Astrocyte of the cerebellum (primary cell): ENCODE measurements at regions not wholly inside any gene's neighbourhood (a gene's known extent, or its start where the extent isn't known, plus 50 kb on each side); places are given as distances from the start of the nearest gene placed in this dataset.

Source experiments
- DNase-seq: peaks from one replicate; pipeline ENCODE4 v3.0.0-alpha.2; 2011; ENCODE audit warnings: low read depth
- H3K4me3 ChIP-seq: 2 replicates; pipeline ENCODE4 v1.5.1; 2011; ENCODE audit warnings: mild to moderate bottlenecking, low read depth, low read length, moderate library complexity
- in situ Hi-C: cut with HindIII; loops from 2 replicates; pipeline ENCODE4 v1.10.0; 2017; ENCODE audit warnings: low sequenced_read_pairs
- TF ChIP-seq, protein P1 (sequence below): IDR thresholded peaks from 2 replicates; pipeline ENCODE4 v1.5.1; 2012; ENCODE audit warnings: low read length, low read depth, moderate library complexity, mild to moderate bottlenecking; ENCODE audit errors: missing control alignments

DNA sequence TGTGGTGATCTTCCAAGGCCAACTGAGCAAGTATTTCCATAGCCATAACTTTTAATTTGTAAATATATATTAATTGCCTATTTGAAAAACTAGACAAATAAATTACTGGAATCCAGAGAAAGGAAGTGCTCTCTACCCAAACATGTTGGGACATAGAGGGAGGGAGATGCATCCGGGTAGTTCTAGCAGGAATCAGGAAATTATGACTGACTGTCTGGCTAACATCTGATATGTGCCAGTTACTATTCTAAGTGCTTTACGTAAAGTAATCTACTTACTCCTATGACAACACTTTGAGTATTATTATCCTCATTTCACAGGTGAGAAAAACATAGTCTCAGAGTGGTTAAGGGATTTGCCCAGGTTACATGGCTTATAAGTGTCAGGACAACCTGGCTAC, 147.7 kb upstream of the VASH1 start:
- no peak overlapping the region for H3K4me3 ChIP-seq
- in situ Hi-C loops, result no loop called here
- TF ChIP-seq, protein P1, sequence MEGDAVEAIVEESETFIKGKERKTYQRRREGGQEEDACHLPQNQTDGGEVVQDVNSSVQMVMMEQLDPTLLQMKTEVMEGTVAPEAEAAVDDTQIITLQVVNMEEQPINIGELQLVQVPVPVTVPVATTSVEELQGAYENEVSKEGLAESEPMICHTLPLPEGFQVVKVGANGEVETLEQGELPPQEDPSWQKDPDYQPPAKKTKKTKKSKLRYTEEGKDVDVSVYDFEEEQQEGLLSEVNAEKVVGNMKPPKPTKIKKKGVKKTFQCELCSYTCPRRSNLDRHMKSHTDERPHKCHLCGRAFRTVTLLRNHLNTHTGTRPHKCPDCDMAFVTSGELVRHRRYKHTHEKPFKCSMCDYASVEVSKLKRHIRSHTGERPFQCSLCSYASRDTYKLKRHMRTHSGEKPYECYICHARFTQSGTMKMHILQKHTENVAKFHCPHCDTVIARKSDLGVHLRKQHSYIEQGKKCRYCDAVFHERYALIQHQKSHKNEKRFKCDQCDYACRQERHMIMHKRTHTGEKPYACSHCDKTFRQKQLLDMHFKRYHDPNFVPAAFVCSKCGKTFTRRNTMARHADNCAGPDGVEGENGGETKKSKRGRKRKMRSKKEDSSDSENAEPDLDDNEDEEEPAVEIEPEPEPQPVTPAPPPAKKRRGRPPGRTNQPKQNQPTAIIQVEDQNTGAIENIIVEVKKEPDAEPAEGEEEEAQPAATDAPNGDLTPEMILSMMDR, result no peak
- no peak for DNase-seq

DNA sequence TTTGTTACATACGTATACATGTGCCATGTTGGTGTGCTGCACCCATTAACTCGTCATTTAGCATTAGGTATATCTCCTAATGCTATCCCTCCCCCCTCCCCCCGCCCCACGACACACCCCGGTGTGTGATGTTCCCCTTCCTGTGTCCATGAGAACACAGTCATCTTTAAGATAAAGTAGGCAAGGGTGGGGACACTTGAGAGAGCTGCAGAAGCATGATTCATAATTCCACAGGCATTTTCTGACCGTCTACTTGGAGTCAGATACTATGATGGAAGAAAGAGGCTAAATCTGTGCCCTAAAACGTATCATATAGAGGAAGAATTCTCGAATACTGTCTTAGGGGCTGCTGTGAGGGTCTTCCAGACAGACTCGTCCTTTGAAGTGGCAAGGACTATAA, 145.9 kb upstream of the VASH1 start:
- TF ChIP-seq, protein P1, result no peak
- DNase-seq, result no peak
- in situ Hi-C loops, result no loop called here
- H3K4me3 ChIP-seq, result no peak overlapping the region

DNA sequence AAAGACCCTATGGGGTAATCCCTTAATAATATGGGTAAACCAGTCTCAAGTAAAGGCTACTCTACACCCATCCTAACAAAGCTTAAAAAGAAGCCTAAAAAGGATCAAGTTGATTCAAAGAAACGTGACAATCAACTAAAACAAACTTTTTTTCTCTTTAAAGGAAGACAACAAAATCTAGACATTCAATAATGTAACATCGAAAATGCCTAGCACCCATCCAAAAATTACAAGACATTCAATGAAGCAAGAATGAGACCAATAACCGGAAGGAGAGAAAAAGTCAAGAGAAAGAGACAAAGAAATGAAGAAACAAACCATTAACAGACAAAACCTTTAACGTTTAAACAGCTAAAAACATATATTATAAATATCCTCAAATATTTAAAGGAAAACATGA, 143.8 kb upstream of the VASH1 start:
- in situ Hi-C loops, result no loop called here
- TF ChIP-seq, protein P1, result no peak
- H3K4me3 ChIP-seq, result no peak overlapping the region
- DNase-seq, result no peak

DNA sequence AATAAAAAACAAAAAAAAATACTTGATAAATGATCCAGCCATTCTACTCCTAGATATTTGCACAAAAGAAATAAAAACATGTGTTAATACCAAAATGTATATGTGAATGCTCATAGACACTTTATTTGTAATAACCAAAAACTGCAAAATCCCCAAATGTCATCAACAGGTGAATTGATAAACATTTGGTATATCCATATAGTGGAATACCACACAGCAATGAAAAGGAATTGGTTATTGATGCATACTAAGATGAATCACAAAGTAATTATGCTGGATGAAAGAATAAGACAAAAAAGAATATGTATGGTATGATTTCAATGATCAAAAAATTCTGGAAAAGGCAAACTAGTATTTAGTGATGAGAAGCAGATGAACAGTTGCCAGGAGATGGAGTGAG, 124.7 kb upstream of the VASH1 start:
- no peak for DNase-seq
- no peak overlapping the region for H3K4me3 ChIP-seq
- TF ChIP-seq, protein P1, result no peak
- in situ Hi-C loops, result no loop called here

DNA sequence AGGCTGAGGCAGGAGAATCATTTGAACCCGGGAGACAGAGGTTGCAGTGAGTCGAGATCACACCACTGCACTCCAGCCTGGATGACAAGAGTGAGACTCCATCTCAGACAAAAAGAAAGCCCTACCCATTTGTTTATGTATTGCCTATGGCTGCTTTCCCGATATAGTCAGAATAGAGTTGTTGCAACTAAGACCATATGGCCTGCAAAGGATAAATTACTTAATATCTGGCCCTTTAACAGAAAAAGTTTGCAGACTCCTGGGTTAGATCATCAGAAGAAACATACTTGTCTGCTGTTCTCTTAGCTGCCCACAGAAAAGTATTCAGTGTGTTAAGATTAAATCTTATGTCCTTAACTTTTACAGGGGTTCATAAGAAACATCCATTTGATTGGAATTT, 122.4 kb upstream of the VASH1 start:
- no peak for DNase-seq
- in situ Hi-C loops, result no loop called here
- TF ChIP-seq, protein P1, result no peak
- no peak overlapping the region for H3K4me3 ChIP-seq

DNA sequence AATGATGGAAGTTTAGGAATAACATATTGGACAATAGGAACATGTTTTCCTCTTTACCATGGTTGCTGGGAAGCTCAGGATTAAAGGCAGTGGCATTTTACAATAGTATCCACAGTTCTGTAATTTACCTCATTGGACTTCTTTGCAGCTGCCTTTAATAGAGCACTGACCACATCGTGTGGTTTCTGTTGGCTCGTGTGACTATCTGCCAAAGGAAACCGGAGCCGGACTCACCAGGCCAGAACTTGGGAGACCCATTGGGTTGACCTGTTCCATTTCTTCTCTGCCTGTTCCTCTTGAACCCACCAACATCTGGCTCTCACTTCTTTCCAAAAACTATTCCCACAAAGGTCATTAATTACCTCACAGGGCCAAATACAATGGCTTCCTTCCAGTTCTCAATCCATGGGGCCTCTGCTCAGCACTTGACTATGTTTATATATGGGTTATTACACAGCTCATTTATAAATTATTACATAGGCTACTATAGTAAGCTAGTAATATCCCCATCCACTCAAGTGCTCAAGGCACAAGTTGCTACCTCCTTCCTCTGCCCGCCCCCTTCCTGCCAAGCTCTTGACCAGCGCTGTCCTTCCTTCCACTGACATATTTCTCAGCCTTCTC, 121.5 kb upstream of the VASH1 start:
- TF ChIP-seq, protein P1, result no peak
- no peak for DNase-seq
- in situ Hi-C loops, result no loop called here
- no peak overlapping the region for H3K4me3 ChIP-seq

DNA sequence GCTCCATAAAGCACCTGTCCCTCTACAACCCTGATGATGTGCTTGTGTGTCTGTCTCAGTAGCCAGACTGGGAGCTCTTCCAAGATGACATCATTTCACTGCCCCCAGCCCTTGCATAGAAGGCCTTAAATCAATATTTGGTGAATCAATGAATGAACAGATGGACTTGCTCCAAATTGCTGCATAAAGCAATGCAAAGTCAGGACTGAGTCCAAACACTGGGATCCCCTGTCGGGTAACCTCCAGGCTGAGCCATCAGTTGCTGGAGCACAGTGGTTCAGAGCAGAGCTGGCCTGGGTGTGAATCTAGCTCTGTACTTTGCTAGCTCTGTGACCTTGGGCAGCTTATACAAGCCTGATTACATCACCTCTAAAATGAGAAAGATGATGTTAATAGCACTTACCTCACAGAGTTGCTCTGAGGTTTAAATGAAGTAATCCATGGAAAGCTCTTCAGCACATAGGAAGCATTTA, 120.3 kb upstream of the VASH1 start:
- TF ChIP-seq, protein P1, result no peak
- DNase-seq, result no peak
- in situ Hi-C loops, result no loop called here
- no peak overlapping the region for H3K4me3 ChIP-seq
